T-helper 17 cell (primary cell): ENCODE measurements at regions not wholly inside any gene's neighbourhood (a gene's known extent, or its start where the extent isn't known, plus 50 kb on each side); places are given as distances from the start of the nearest gene placed in this dataset.

Experiments
- ATAC-seq: fragments of 150-1000 bp; cut with Tn5 transposase; 2 replicates; pipeline ENCODE4 v1.10.0; 2021; ENCODE audit warnings: mild to moderate bottlenecking, moderate library complexity
- DNase-seq, 3 donors: peaks; one replicate each; pipeline versions ENCODE4 v3.0.0 to v3.0.0-alpha.2; 2020 to 2021
- H3K9me3 ChIP-seq: one replicate; pipeline ENCODE4 v1.7.0; 2013; ENCODE audit warnings: low read length, mild to moderate bottlenecking; ENCODE audit not compliant: control insufficient read depth, poor library complexity, severe bottlenecking
- H3K27ac Mint-ChIP-seq: one replicate; pipeline ENCODE4 v1.8.0; 2022; ENCODE audit warnings: mild to moderate bottlenecking, moderate library complexity, mixed read lengths
- H3K27me3 Mint-ChIP-seq: one replicate; pipeline ENCODE4 v1.8.0; 2022; ENCODE audit warnings: mixed read lengths
- H3K36me3 Mint-ChIP-seq: one replicate; pipeline ENCODE4 v1.8.0; 2022; ENCODE audit warnings: low read depth, mixed read lengths
- H3K4me1 Mint-ChIP-seq: one replicate; pipeline ENCODE4 v1.8.0; 2022; ENCODE audit warnings: mild to moderate bottlenecking, mixed read lengths
- H3K4me3 Mint-ChIP-seq: one replicate; pipeline ENCODE4 v1.8.0; 2022; ENCODE audit warnings: mild to moderate bottlenecking, moderate library complexity, mixed read lengths

DNA sequence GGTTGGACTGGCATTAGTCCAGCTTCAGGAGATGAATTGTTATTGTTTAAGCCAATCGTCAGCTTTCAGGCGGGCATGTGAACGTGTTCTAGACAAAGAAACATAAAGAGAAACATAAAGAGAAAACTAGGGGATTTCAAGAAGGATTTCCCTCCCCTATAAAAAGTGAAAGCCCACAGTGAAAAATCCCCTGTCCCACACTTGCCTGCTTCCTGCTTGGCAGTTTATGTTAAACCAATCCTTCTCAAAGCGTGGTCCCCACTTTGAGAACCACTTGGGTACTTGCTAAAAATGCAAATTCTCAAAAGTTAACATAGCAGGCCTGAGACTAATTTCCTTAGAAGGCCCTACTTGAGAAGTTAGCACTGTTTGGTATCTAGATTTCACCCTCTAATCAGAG is 293.0 kb upstream of the SOX14 start:
- H3K9me3 ChIP-seq: no peaks in the 10 kb centered on the region
- Mint-ChIP-seq H3K4me1 (no peaks in the 10 kb centered on the region), H3K4me3 (no peak overlapping the region), H3K36me3 (no peaks in the 10 kb centered on the region), H3K27me3 (no peaks in the 10 kb centered on the region), H3K27ac (no peak overlapping the region)
- DNase-seq (no peak), ATAC-seq (no peak)

DNA sequence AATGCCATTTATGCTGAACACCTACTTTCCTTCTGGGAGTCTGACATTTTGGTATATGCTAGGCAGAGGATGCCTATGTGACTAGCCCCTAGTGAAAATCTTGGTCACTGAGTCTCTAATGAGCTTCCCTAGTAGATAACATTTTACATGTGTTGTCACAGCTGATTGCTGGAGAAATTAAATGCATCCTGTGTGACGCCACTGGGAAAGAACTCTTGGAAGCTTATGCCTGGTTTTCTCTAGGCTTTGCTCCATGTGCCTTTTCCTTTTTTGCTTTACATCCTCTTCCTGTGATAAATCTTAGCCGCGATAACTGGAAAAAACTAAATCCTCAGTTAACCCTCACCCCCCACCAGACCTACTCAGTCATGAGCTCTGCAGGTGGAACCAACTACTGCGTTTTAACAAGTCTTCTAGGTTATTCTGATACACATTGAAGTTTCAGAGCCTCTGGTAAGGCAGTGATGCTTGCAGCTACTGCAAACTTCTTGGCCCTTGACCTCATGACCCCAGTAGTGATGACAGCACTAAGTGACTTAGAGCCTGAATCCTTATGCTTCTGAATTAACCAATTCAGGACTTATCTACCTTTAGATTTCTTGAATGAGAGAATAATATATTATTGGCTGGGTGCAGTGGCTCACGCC is 292.4 kb upstream of the SOX14 start:
- H3K9me3 ChIP-seq: no peaks in the 10 kb centered on the region
- ATAC-seq (no peak), DNase-seq (no peak)
- Mint-ChIP-seq H3K27me3 (no peaks in the 10 kb centered on the region), H3K27ac (no peak overlapping the region), H3K4me3 (no peak overlapping the region), H3K4me1 (no peaks in the 10 kb centered on the region), H3K36me3 (no peaks in the 10 kb centered on the region)

DNA sequence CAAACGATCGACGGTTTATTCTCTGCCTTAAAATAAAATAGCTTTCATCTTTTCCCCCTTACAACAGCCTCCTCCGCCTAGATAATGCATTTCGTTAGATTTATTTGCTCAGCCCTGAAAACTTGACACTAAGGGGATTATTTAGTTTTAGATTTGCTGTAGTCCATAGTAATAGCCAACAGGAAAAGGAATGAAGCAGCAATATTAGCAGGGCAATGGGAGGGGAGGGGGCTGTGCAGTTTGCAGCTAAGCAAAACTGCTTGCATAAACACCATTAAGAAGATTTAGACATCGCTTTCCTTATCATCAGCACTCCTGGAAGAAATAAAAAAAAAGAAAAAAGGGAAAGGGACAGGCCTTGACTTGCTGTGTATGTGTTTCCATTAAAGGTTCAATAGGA is 286.5 kb upstream of the SOX14 start:
- H3K27ac Mint-ChIP-seq: no peak overlapping the region
- no peak overlapping the region for H3K4me3 Mint-ChIP-seq
- DNase-seq: no peak
- no peaks in the 10 kb centered on the region for H3K9me3 ChIP-seq
- H3K4me1 Mint-ChIP-seq: no peaks in the 10 kb centered on the region
- H3K27me3 Mint-ChIP-seq: no peaks in the 10 kb centered on the region
- no peak for ATAC-seq
- no peaks in the 10 kb centered on the region for H3K36me3 Mint-ChIP-seq

DNA sequence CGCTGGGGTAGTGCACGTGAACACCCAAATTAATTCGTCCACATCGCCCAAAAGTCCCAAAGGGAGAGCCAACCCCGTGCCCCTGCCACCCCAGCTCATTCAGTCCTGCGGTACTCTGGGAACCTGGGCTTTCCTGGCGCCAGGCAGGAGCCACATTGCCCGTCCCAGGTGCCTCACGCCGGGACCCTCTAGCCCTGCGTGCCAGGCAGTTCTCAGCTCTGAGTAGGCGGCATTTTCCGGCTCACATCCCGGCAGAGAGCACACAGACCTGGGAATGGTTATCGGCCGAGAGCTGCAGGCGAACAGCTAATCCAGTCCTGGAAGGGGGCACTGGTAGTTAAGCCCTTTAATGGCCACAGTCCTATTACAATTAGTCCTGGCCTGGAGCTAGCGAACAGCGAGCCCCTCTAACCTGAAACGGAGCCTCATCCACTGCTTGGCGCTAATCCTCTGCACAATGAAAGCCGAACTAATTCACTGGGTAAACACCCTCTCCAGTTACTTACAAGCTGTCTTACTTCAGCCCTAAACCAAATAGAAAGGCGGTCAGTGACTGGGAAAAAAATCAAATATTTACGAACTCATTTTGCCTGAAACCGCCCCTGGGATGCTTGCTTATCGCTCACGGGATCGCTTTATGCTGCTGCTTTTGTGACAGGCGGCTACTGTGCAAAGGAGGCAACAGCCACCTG is 254.6 kb upstream of the SOX14 start:
- Mint-ChIP-seq H3K4me1 (no peaks in the 10 kb centered on the region), H3K27ac (no peak overlapping the region), H3K27me3 (no peaks in the 10 kb centered on the region), H3K4me3 (no peak overlapping the region), H3K36me3 (no peaks in the 10 kb centered on the region)
- no peak for DNase-seq
- no peak for ATAC-seq
- no peaks in the 10 kb centered on the region for H3K9me3 ChIP-seq

DNA sequence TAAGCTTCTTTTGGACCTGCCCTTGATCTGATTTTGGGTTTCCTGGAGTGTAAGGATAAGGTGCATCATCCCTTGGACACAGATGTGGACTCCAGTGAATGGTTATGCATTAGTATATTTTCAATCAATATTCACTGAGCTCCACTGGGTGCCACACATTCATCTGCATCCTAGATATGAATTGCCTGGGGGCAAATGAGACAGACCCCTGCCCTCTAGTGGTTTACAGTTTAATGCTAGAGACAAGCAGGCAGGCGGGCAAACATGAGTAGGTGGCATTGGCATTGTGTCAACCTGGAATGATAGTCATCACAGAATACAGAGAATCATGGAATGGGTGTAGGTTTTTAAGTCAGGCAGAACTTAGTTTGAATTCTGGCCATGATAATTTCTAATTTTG is 252.5 kb upstream of the SOX14 start:
- ATAC-seq (no peak), DNase-seq (no peak)
- no peak overlapping the region for H3K27ac Mint-ChIP-seq
- no peak overlapping the region for H3K4me3 Mint-ChIP-seq
- H3K4me1 Mint-ChIP-seq: no peaks in the 10 kb centered on the region
- H3K36me3 Mint-ChIP-seq: no peaks in the 10 kb centered on the region
- no peaks in the 10 kb centered on the region for H3K27me3 Mint-ChIP-seq
- H3K9me3 ChIP-seq: no peaks in the 10 kb centered on the region

DNA sequence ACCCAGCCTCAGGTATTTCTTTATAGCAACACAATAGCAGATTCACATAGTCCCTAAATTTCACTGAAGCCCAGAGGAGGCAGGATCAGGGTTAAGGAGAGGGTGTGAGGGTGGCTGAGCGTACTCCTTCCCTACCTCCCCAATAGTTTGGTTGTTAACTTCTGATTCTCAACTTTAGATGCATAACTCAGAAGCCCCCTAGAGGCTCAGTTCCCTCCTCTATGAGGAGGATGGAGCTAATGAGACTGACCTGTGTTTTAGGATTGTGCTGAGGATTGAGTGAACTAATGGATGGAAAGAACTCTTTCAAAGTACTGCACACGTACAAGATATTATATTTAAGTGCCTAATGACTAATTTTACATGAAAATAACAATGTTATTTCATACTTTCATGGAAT is 249.3 kb upstream of the SOX14 start:
- Mint-ChIP-seq H3K27me3 (no peaks in the 10 kb centered on the region), H3K4me3 (no peak overlapping the region), H3K36me3 (no peaks in the 10 kb centered on the region), H3K27ac (no peak overlapping the region), H3K4me1 (no peaks in the 10 kb centered on the region)
- H3K9me3 ChIP-seq: no peaks in the 10 kb centered on the region
- DNase-seq (no peak), ATAC-seq (no peak)

DNA sequence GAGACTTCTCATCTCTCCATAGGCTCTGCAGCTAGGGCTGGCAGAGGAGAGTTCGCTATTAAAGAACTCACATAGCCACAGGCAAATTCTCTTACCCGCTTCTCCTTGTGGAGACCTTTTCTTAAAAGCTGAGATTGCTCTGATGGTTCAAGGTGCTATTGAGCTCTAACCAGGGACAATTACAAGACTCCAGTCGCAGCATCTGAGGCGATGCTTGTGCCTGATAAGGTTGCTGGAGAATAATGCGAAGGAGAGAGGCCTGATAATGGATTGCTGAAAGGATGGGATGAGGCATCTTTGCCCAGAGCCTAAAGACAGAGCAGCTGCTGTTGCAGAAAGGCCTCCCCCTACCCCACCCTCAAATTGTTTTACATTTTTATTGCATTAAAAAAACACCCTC is 244.5 kb upstream of the SOX14 start:
- no peaks in the 10 kb centered on the region for H3K9me3 ChIP-seq
- ATAC-seq (no peak), DNase-seq (no peak)
- Mint-ChIP-seq H3K4me3 (no peak overlapping the region), H3K4me1 (no peaks in the 10 kb centered on the region), H3K27ac (no peak overlapping the region), H3K27me3 (no peaks in the 10 kb centered on the region), H3K36me3 (no peaks in the 10 kb centered on the region)

DNA sequence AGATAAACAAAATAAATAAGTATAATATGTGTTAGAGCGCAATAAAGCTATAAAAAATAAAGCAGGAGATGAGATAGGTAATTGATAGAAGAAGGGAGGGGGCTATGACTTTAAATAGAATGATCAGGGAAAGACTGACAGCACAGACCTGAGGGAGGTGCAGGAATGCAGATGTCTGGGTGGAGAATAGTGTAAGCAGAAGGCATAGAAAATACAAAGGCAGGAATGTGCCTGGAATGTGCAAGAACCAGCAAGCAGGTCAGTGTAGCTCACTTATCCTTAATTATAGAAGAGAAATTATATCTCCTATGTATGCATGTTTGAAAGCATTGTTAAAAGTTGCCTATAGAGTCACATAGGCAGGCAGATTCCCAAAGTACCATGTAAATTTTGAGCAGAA is 239.4 kb upstream of the SOX14 start:
- Mint-ChIP-seq H3K27me3 (no peaks in the 10 kb centered on the region), H3K4me1 (no peaks in the 10 kb centered on the region), H3K27ac (no peak overlapping the region), H3K4me3 (no peak overlapping the region), H3K36me3 (no peaks in the 10 kb centered on the region)
- no peak for DNase-seq
- no peak for ATAC-seq
- H3K9me3 ChIP-seq: no peaks in the 10 kb centered on the region

DNA sequence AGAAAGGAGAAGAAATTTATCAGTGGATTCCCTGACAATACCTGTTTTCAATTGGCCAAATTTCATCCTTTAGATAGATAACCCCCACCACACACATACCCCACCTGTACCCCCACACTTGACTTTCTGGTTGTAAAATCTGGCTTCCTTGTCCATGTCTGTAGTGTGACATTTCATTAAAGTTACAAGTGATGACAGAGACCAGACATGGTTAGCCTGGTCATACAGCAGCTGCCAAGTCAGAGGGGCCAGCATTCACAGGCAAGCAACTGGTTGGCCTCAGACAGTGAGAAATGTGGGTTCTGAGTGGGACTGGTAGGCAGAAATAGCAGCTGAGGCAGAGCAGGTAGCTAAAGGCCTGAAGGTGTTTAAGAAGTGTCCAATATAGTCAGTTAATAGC is 238.6 kb upstream of the SOX14 start:
- H3K9me3 ChIP-seq: no peaks in the 10 kb centered on the region
- ATAC-seq (no peak), DNase-seq (no peak)
- no peaks in the 10 kb centered on the region for H3K27me3 Mint-ChIP-seq
- H3K27ac Mint-ChIP-seq: no peak overlapping the region
- no peak overlapping the region for H3K4me3 Mint-ChIP-seq
- no peaks in the 10 kb centered on the region for H3K4me1 Mint-ChIP-seq
- no peaks in the 10 kb centered on the region for H3K36me3 Mint-ChIP-seq

DNA sequence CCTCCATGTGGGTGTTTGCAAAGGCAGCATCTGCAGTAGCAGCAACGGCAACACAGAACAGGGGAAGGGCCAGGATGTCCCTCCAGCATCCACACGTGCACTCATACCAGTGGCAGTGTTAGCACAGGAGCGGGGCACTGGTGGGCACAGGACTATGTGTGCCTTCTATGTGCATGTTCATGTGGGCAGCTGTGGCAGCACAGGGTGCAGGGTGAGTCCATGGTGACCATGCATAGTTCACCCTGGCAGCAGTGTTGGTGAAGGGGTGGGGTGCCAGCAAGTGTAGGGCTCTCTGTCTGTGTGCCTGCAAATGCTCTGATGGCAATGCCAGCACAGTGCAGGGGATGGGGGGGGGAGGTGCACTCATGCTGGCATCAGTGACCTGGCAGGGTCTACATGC is 222.1 kb upstream of the SOX14 start:
- H3K27me3 Mint-ChIP-seq: no peaks in the 10 kb centered on the region
- H3K4me3 Mint-ChIP-seq: no peak overlapping the region
- no peaks in the 10 kb centered on the region for H3K4me1 Mint-ChIP-seq
- H3K9me3 ChIP-seq: no peaks in the 10 kb centered on the region
- ATAC-seq (no peak), DNase-seq (no peak)
- H3K36me3 Mint-ChIP-seq: no peaks in the 10 kb centered on the region
- H3K27ac Mint-ChIP-seq: no peak overlapping the region

DNA sequence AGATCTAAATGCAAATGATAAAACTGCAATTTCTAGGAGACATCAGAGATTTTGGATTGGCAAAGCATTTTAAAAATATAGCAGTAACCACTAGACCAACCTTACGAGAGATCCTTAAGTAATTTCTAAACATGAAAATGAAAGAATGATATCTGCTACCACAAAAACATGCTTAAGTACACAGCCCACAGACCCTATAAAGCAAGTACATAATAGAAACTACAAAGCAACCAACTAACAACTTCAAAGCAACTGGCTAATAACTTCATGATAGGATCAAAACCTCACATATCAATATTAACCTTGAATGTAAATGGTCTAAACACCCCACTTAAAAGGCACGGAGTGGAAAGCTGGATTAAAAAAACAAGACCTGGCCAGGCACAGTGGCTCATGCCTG is 209.9 kb upstream of the SOX14 start:
- H3K4me1 Mint-ChIP-seq: no peaks in the 10 kb centered on the region

DNA sequence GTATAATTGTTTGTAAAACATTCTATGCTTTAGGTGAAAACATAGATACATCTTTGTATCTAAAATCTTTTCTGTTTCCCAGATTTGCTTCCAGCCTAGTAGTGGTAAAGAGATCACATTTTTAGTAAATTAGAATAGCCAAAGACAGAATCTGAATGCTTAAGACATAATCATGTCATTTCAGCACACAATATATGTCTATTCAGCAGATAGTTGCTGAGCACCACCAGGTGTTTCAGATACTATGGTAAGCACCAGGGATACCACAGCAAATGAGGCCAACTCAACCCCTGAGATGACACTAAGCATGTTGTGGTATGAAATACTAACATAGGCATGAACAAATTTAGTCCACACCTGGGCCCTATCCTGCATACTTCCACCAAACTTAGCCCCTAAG is 195.2 kb upstream of the SOX14 start:
- H3K36me3 Mint-ChIP-seq: no peaks in the 10 kb centered on the region
- no peak overlapping the region for H3K27ac Mint-ChIP-seq
- no peaks in the 10 kb centered on the region for H3K27me3 Mint-ChIP-seq
- no peaks in the 10 kb centered on the region for H3K4me1 Mint-ChIP-seq
- H3K4me3 Mint-ChIP-seq: no peak overlapping the region
- DNase-seq (no peak), ATAC-seq (no peak)
- H3K9me3 ChIP-seq: no peaks in the 10 kb centered on the region

More for the DNA sequence above, 209.9 kb upstream of the SOX14 start:
- H3K27me3 Mint-ChIP-seq: no peaks in the 10 kb centered on the region
- H3K9me3 ChIP-seq: no peaks in the 10 kb centered on the region
- no peak overlapping the region for H3K4me3 Mint-ChIP-seq
- no peak overlapping the region for H3K27ac Mint-ChIP-seq
- H3K36me3 Mint-ChIP-seq: no peaks in the 10 kb centered on the region
- no peak for ATAC-seq
- no peak for DNase-seq

DNA sequence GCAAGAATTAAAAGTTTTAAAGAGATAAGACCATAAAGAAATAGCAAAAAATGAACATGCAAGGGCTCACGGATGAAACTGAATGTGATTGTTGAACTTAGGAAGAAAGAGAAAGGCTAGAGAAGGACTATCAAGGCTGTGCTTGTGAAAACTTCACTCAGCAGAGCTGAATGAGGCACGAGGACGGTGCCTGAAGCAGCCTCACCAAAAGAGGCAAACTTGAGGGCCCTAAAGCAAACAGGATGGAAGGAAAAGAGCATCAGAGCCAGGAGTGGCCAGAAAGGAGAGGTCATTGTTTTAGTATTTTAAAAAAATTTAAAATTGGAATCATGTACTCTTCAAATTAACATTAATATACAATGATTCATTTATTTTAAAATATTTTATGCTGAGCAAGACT is 191.2 kb upstream of the SOX14 start:
- Mint-ChIP-seq H3K27me3 (no peaks in the 10 kb centered on the region), H3K27ac (no peak overlapping the region), H3K4me1 (no peaks in the 10 kb centered on the region), H3K36me3 (no peaks in the 10 kb centered on the region), H3K4me3 (no peak overlapping the region)
- DNase-seq: no peak
- no peaks in the 10 kb centered on the region for H3K9me3 ChIP-seq
- no peak for ATAC-seq

DNA sequence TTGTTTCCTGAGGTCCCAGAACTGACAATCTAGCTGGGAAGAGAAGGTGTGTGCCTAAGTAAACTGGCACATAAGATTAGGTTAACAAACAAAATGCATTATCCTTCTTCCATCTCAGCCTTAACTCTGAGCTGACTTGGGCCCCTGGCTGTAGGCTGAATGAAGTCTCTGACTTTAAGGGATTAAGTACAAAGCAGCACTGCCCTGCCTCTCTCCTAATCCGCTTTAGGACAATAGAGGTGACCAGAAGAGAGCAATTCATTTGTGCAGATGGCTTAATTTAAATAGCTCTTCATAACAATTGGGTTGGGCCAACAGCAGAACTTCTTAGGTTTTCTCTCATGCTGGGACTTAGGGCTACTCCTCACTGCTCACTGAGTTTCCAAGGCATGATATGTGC is 181.6 kb upstream of the SOX14 start:
- no peak for DNase-seq
- no peak overlapping the region for H3K27ac Mint-ChIP-seq
- no peaks in the 10 kb centered on the region for H3K36me3 Mint-ChIP-seq
- no peak for ATAC-seq
- no peaks in the 10 kb centered on the region for H3K4me1 Mint-ChIP-seq
- H3K4me3 Mint-ChIP-seq: no peak overlapping the region
- H3K27me3 Mint-ChIP-seq: no peaks in the 10 kb centered on the region
- H3K9me3 ChIP-seq: no peaks in the 10 kb centered on the region
